Activated CD8-positive, alpha-beta memory T cell treated with anti-CD3 and anti-CD28 coated beads, Interleukin-2, amount 50 U/mL, for 1 hour (primary cell): ENCODE measurements at regions not wholly inside any gene's neighbourhood (a gene's known extent, or its start where the extent isn't known, plus 50 kb on each side); places are given as distances from the start of the nearest gene placed in this dataset.
"Not testable (repeated sequence)": the region's sequence is repeated elsewhere in the genome, so short reads cannot be mapped to it uniquely, and the experiment has no call there.

ENCODE experiments used
- DNase-seq: peaks from one replicate; pipeline ENCODE4 v3.0.0-alpha.2; 2020; ENCODE audit errors: extremely low read depth

DNA sequence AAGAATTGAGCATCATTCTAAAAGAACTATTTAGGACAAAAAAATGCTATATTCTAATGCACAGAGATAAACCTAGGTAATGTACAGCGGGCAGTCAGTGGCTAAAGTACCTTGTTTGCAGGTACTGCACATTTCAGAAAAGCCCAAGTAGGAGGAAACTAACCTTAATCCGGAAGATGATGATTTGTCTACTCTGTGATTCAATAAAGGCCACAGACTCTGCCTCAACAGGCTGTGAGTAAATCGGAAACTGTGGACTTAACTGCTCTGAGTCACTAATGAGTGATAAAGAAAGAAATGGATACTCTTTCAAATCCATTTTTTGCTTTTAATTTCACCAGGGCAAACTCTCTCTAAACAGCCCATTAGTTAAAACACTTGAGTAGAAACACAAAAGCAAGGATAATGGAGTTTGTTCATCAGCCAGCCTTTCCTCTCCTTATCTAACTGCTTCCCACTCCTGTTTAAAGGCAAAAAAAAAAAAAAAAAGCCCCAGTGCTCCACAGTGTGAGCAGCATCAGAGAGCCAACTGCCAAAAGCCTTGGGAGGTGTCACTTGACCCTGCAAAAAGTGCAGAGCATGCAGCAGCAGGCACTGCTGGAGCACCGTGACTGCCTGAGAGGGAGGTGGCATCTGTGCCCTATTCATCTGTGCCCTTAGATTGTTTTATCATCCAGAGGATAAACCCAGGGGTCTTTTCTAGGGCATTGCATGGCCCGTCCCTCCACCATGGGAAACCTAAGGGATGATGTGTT, 187.7 kb downstream of the SATB1 start:
- no peak for DNase-seq

DNA sequence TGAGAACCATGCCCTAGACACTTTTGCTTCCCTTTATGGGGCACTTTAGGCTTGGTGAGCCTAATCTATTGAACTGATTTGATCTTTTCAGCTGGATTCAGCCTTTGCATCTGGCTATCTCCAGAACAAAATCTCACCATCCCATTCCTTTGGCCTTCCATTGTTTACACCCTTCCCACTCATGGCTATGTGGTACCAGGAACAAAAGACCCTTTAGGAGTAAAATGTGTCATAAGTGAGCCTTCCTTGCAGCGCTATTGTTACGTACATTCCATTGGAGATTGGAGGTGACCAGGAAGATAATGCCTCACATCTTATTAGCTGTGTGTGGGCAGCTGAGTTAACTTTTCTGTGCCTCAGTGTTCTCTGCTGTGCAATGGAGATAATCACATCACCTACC, 188.4 kb downstream of the SATB1 start:
- DNase-seq = no peak

DNA sequence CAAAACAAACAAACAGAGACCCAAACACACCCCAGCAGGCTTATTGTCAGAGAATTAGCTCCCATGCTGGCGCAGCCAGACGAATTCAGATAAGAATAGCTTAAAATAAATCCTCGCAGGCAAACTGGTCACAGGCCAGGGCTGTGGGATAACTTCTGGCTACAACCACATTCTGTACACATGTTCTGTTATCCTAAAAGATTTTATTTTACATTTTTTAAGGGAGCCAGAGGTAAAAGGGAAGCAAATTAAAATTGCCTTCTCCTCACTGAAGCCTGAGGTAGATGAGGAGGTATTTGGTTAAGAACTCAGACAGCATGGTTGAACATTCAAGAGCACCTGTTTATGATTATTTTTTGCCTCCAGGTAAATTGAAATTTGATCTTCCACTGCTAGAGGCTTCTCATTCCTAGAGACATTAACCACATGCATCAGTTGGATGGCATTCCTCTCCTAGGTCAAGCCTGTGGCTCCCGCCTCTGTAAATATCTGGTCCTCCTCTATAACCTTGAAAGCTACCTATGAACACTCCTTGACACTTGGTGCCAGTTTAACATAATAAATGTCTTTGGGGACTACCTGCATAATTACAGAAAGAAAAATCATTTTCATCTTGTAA, 190.3 kb downstream of the SATB1 start:
- DNase-seq = no peak

DNA sequence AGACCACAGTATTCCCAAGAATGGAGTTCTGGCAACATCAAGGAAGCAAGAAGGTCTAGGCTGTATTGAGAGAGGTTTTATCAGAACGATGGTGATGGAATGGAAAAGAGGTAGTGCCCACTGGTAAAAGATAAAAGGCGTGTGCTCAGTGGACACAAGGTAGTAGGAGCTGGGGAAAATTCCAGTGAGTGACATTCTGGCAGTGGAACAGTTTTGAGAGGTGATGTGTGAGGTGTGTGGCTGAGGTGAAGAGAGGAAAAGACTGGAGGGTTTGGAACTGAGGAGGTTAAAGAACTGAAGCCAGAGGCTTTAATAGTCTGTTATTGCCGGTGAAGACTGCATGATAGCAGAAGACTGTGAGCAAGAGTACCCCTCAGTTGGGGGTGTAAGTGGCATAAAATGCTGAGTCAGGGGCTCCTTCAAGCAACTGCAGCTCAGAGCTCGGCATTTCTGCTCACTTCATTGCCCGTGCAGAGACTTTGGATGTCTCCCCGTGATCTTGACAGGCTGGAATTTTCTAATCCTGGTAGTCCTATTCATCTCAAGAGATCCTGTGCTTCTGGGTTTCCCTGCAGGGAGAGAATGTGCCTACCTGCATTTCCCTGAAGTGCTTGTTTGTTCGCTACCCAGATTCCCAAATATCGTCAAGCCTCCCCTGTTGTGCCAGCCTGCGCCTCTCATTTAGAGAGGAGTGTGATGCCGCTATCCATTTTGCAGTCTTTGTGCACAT, 191.0 kb downstream of the SATB1 start:
- DNase-seq = no peak

DNA sequence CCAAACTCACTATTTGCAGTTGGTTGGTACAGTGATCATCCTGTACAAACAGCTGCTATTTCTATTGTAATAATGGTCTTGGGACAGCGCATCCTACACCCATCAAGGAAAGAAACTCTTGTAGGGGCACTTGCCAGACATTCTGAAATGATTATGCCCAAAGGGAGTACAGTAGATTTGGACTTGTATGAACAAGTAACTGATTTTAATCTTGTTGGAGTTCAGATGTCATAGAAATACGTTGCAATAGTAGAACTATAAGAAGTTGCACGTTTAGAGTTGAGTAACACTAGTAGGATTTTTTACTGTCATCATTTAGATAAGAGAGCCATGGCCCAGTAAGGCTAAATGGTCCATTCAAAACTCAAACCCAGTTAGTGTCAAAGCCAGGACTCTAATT, 192.8 kb downstream of the SATB1 start:
- DNase-seq = no peak

DNA sequence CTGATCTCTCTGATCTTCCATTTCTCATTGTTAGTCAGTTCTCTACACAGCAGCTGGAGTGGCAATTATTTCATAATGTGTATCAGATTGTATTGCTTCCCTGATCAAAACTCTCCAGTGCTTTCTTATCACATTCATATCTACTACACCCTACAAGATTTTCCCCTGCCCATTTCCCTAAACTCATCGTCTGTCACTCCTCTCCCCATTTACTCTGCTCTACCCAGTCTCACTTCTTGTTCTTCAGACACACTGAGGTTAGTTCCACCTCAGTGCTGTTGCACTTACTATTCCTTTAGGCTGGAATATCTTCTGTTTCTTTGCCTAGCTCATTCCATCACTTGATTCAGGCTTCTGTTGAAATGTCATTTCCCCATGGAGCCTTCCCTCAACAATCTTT, 197.1 kb downstream of the SATB1 start:
- DNase-seq = no peak

DNA sequence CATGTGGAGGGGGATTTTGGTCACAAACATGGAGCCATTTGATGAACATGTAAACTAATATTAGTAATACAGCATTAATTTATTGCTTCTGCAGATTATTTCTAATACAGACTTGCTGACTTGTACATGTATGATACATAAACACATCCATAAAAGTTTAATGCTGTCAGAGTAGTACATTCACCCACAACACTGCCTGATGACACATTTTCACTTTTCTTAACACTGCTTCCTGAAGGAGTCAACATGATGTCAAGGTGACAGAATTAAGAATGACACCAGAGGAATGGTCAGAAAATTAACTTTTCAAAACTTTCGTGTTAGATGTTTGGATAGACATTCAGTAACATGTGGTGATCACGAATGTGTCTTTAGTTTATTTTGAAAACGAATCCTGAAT, 199.4 kb downstream of the SATB1 start:
- DNase-seq = no peak

DNA sequence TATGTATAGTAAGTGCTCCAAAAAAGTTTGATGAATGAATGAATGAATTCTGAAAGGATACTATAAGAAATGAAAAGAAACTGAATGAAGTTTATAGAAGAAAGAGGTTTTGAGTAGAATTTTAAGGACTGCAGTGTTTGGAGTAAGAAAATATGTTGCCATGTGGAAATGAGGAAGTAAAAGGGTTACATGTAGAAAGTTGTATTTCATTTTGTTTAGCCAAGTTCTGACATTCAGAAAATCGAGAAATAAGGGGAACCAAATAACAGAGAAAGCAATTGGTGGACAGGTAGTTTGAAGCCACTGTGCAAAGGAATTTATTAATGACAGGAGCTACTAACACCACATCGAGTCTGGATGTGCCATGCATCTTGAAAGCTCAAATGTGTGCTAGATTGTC, 200.7 kb downstream of the SATB1 start:
- no peak for DNase-seq

DNA sequence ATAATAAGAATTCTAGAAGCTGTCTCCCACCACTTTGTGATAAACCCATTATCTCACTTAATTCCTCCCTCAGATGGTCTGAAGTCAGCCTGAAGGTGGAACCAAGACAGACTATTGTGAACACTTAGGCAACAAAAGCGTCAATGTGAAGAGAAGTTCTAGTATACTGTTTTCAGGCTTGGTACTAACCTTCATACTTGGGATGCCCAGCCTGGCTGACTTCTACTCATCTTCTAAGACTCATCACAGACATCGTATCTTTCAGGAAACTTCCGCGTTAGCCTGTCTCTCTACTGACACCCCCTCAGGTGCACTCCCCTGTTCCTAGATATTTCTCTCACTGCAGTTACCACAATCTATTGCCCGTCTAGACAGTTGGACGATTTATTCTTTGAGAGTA, 201.2 kb downstream of the SATB1 start:
- DNase-seq = no peak

DNA sequence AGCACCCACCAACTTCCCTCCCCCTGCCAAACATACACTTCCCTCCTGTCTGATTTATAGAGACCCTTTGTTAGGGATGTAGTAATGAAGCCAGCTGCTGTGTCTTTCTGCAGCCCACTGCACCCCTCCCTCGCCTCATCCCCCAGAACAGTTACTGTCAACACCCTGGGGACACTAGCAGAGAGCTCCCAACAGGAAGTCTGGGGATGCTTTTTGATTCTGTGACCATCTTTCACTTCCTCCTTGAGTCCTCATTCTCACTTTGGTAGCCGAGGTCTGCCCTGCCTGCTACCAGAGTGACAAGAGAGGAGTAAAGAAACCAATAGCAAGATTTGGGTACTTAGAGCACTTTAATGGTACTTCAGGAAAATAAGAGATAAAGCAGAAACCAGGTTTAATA, 201.6 kb downstream of the SATB1 start:
- DNase-seq = no peak

DNA sequence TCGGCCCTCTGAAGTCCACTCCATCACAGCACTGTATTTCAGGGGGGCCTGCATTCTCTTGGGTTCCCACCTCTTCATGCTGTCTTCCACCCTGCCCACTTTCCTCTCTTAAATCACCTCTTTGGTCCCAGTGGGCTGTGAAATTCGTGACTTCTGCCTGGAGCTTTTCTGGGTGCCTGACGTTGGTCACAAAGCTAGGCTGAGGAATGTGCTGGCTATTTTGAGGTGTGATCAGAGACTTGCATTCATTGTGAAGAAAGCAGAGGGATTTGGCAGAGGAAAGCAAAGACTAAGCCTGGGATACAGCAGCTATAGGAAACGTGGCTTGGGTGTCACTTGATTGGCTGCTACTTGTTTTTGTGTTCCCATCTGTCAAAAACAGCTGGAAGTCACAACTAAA, 202.5 kb downstream of the SATB1 start:
- no peak for DNase-seq

DNA sequence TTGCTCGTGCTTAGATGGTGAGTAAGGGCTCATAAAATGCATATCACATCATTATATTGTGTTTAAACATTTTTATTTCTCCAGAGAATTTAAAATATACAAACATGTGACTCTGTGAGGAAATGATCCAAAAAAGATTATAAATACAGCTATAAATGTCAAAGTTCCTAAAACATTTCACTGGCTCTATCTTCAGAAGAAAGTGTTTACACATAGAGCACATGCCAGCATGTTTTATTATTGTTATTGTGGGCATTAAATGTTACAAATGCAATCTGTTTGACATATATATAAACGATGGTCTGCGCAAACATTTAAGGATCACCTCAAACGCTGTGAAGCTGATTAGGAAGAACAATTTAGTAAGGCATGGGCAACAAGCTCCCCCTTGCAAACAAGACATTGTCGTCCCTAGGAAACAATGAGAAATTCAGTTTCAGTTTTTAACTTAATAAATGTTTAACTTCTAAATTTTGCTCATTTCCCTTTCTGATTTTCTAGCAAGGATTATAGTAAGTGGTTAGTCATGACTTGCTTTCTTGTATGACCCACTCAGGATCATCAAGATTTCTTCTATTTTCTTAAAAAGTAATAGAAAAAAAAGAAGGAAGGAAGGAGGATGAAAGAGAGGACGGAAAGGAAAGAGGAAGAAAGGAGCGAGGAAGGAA, 207.5 kb downstream of the SATB1 start:
- DNase-seq = no peak

DNA sequence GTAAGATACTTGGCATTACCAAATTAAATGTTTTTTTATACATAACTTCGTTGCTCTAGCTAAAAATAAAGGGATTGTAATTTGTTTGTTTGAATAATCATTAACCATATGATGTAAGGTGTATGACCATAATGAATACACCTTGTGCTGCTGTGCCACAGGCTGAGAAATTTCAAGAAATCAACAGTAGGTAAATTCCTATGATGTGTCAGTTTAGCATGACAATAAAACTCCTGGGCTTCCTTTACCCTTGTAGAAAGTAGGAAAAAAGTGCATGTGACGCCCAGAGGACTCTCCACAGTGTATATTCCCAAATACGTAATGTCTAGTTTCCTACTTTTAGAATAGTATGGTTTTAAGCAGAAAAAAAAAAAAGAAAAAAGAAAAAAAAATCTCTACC, 208.1 kb downstream of the SATB1 start:
- no peak for DNase-seq

DNA sequence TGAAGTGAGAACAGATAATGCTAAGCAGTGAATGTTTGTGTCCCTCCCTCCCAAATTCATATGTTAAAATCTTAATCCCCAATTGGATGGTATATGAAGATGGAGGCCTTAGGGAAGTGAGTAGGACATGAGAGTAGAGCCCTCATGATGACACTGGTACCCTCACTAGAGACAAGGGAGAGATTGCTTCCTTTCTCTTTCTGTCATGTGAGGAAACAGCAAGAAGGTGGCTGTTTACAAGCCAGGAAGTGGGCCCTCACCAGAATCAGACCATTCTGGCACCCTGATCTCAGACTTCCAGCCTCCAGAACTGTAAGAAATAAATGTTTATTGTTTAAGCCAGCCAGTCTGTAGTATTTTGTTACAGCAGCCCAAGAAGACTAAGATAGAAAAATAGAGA, 209.5 kb downstream of the SATB1 start:
- no peak for DNase-seq

DNA sequence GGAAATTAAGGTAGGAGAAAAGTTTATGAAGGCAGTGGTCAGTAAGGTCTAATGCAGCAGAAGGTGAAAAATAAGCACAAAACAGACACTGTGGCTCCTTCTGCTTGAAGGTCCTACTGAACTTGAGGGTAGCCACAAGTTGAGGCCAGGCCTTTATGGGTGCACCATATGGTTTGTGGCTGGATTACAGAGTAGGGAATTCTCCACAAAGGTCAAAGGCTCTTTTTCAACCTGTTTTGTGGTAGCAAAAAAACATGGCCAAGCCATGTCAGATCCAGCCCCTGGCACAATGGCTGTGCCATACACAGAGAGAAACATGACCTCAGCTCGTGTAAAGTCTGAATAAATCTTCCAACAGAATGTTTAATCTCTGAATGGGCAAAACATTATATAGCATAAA, 214.0 kb downstream of the SATB1 start:
- DNase-seq = no peak

DNA sequence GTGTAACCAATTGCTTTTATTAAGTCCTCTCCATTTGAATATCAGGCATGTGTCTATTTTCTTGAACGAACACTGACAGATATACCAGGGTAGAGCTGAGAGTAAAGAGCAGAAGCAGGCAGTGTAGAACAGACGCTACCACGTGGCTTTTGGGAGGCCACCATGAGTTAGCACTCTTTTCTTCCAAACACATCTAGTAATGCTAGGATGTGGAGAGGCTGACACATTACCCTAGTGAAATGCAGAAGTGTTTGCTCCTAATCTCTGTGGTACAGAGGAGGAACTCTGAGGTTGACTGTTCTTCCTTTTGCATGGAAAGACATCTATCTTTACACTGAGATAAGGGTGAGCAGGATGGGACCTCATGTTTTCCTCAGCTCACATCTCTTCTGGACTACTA, 216.3 kb downstream of the SATB1 start:
- no peak for DNase-seq

DNA sequence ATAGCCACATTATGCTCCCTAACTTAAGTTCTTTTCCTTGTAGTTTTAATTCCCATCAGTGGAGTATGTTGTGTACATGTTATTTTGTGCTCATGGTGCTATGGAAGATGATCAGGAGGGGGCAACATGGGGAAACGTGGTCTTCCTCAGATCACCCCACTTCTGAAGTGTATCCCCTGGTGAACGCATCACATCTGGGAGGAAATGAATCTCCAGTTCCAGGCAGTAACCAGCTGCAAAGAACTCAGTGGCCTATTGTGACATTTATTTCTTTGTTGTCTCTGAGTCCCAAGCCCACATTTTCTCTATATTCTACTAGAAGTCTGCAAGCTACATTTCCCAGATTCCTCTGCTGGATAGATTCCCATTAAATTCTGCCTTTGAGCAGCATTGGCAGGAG, 217.0 kb downstream of the SATB1 start:
- no peak for DNase-seq

DNA sequence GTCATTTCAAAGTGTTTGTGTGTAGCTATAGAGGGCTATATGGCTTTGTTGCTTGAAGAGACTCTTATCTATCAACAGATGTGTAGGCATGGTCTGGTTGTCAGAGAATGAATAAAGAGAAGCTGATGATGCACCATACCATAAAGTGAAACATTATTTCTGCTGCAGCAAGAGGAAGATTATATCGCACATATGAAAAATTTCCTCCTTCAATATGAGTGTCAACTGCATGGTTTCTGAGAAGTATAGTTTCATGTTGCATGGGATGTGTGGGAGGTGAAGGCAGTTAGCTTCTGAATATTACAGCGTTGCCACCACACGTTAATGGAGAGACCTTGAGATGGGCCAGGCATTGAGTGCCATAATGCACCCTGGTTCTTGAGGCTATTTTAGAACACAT, 217.9 kb downstream of the SATB1 start:
- DNase-seq = no peak

DNA sequence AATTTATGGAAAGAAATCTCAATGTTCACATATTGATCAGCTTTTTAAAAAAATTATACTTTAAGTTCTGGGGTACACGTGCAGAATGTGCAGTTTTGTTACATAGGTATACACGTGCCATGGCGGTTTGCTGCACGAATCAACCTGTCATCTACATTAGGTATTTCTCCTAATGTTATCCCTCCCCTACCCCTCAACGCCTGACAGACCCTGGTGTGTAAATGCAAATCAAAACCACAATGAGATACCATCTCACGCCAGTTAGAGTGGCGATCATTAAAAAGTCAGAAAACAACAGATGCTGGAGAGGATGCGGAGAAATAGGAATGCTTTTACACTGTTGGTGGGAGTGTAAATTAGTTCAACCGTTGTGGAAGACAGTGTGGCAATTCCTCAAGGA, 219.4 kb downstream of the SATB1 start:
- not testable (repeated sequence) for DNase-seq

DNA sequence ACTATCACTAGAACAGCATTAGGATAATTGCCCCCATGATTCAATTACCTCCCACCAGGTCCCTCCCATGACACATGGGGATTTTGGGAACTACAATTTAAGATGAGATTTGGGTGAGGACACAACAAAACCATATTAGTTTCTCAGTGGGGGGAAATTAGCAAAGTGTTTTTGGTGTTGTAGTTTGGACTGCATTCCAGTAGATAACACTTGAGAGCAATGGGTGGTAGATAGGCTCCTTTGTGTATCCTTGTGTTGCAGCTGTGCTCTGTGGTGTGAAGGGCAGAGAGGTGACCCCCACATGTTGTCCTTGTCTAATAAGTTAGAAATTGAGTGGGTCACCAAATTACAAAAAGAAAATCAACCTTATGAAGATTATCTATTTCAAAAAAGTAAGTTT, 223.8 kb downstream of the SATB1 start:
- DNase-seq = no peak

DNA sequence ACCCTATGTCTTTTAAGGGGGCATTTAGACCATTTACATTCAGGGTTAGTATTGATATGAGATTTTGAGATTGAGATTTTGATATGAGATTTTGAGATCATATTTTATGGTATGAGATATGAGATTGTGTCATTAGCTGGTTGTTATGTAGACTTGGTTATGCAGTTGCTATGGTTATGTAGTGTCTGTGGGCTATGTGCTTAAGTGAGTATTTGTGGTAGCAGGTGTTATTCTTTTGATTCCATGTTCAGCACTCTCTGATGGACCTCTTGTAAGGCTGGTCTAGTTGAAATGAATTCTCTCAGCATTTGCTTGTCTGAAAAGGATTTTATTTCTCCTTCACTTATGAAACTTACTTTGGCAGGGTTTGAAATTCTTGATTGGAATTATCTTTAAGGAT, 225.4 kb downstream of the SATB1 start:
- no peak for DNase-seq

DNA sequence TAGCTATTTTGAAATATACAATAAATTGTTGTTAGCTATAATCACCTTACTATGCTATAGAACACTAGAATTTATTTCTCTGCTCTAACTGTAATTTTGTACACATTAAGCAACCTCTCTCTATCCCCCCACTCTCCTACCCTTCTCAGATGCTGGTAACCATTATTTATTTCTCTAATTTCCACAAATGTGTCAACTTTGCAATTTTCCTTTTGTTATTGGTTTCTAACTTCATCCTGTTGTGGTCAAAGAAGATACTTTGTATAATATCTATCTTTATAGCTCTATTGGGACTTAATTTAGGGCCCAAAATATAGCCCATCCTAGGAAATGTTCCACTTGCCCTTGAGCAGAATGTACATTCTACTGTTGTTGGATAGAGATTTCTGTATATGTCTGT, 229.3 kb downstream of the SATB1 start:
- DNase-seq = no peak

DNA sequence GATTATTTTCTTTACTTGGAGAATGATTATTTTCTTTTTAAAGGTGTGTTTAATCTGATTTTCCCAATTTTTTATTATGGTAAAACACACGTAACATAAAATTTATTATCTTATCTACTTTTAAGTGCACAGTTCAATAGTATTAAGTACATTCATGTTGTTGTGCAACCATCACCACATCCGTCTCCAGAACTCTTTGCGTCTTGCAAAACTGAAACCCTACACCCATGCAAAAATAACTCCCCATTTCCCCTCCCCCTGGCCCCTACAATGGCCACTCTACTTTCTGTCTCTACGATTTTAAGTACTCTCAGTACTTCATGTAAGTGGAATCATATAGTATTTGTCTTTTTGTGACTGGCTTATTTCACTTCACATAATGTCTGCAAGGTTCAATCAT, 230.7 kb downstream of the SATB1 start:
- DNase-seq = no peak
